VCaP (cell line): ENCODE measurements at regions not wholly inside any gene's neighbourhood (a gene's known extent, or its start where the extent isn't known, plus 50 kb on each side); places are given as distances from the start of the nearest gene placed in this dataset.

ENCODE experiments used
- H3K27ac ChIP-seq: fragments of 450-650 bp; 2 replicates; pipeline ENCODE4 v1.5.1; 2017
- CTCF ChIP-seq: fragments of 450-650 bp; conservative IDR thresholded peaks from 2 replicates; pipeline ENCODE4 v1.5.1; 2017; ENCODE audit warnings: mild to moderate bottlenecking, moderate library complexity

DNA sequence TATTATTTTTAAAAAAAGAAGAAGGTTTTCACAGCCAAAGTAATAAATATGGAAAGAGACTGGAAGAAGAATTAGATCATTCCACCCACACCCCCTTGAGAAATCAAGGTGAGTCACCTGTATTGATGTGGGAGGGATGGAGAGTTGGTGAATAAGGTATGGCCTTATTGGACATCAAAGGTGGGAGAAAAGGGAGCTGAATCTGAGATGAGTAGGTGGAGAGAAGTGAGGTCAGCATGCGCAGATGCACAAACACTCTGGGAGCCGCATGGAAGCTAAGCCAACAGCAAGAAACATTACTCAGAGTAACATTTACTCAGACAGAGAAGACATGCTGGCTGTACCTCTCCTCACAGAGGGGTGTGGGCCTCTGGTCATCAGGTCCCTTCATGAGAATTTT lies 113.1 kb upstream of the FOXG1 start:
- TF ChIP-seq CTCF: no peak
- no peak overlapping the region for H3K27ac ChIP-seq

- no peak for TF ChIP-seq CTCF
- no peak overlapping the region for H3K27ac ChIP-seq
These were observed 109.8 kb upstream of the FOXG1 start for GRCh38 chr14:28656704-28657255.

DNA sequence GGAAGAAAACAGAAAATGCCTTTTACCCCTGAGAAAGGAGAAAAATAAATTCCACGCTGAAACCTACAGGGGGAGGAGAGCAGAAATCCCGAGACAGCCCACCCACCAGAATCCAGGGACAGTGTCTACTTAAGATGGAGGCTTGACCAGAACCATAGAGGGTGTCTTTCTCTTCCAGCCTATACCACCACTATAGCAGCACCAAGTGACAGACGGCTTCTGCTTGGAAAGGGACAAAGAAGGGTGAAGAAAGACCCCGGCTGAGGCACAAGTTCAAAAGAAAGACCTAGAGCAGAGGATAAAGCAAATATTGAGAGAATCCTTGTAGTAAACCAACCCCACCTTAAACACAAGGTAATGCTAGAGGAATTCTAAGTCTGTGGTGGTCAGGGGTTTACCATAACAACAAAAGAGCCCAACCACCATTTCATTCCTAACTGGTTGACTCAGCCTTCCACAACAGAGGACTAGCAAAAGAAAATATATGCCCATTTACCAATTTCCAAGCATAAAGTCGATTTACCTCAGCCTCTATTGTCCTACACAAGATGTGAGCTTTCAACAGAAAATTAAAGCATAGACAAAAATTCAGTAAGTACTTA lies 105.3 kb upstream of the FOXG1 start:
- H3K27ac ChIP-seq: no peak overlapping the region
- no peak for TF ChIP-seq CTCF

GRCh38 chr14:28666961-28667360 lies 99.6 kb upstream of the FOXG1 start:
- H3K27ac ChIP-seq: no peak overlapping the region
- no peak for TF ChIP-seq CTCF

- no peak for TF ChIP-seq CTCF
- H3K27ac ChIP-seq: peak overlapping the region; percentile 23; the same call in 1 of the 2 replicates
These were observed 95.2 kb upstream of the FOXG1 start for GRCh38 chr14:28671425-28671824.

DNA sequence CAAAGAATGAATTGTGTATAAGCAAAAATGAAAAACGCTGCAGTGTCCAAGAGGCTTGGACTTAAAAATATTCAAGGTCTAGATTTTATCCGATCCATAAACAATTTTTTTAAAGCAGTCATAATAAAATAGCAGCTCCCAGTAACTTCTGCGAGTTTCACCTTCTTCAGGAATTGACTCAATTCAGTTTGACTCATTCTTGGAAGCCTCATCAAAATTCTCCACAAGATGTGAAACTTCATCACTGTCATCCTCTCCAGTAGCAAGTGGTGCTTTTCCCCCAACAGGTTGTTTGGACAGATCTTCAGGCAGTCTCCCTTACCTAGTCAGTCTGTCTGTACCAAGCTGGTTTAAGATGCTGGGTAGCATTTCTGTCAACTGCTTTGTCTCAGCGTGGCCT lies 93.5 kb upstream of the FOXG1 start:
- no peak for TF ChIP-seq CTCF
- no peak overlapping the region for H3K27ac ChIP-seq

GRCh38 chr14:28676479-28676878 lies 90.1 kb upstream of the FOXG1 start:
- no peak overlapping the region for H3K27ac ChIP-seq
- TF ChIP-seq CTCF: no peak
